GM23338 (cell line): ENCODE measurements at regions not wholly inside any gene's neighbourhood (a gene's known extent, or its start where the extent isn't known, plus 50 kb on each side); places are given as distances from the start of the nearest gene placed in this dataset.

ENCODE experiments used
- ATAC-seq: fragments of 200-7000 bp; cut with Tn5 transposase; 3 replicates; pipeline ENCODE4 v1.9.1; 2020
- DNase-seq: peaks from one replicate; pipeline ENCODE4 v3.0.0-alpha.2; 2015; ENCODE audit warnings: low spot score
- H2AFZ ChIP-seq: fragments of 200-600 bp; sonication (generic); 2 replicates; pipeline ENCODE4 v1.8.0; 2016; ENCODE audit warnings: antibody characterized with exemption, mild to moderate bottlenecking, moderate library complexity
- H3F3A ChIP-seq: fragments of 200-600 bp; sonication (generic); replicated peaks from 2 replicates; pipeline ENCODE4 v1.8.0; 2017; ENCODE audit warnings: antibody characterized with exemption, mixed run types, low read depth
- H3K27ac ChIP-seq: fragments of 200-600 bp; sonication (generic); 2 replicates; pipeline ENCODE4 v1.6.1; 2016; ENCODE audit warnings: low read depth
- H3K27me3 ChIP-seq: fragments of 200-600 bp; sonication (generic); 2 replicates; pipeline ENCODE4 v1.8.0; 2016; ENCODE audit warnings: mild to moderate bottlenecking, mixed run types, moderate library complexity; ENCODE audit not compliant: insufficient read depth
- H3K36me3 ChIP-seq: fragments of 200-600 bp; sonication (generic); 2 replicates; pipeline ENCODE4 v1.8.0; 2016; ENCODE audit warnings: mild to moderate bottlenecking; ENCODE audit not compliant: insufficient read depth
- H3K4me1 ChIP-seq: fragments of 200-600 bp; sonication (generic); 2 replicates; pipeline ENCODE4 v1.8.0; 2016; ENCODE audit warnings: mild to moderate bottlenecking, moderate library complexity; ENCODE audit not compliant: insufficient read depth
- H3K4me2 ChIP-seq: fragments of 200-600 bp; sonication (generic); 2 replicates; pipeline ENCODE4 v1.7.1; 2017; ENCODE audit warnings: mixed run types
- H3K4me3 ChIP-seq: fragments of 200-600 bp; sonication (generic); 2 replicates; pipeline ENCODE4 v1.6.1; 2016; ENCODE audit warnings: mixed run types
- H3K79me2 ChIP-seq: fragments of 200-600 bp; sonication (generic); replicated peaks from 2 replicates; pipeline ENCODE4 v1.8.0; 2017; ENCODE audit warnings: mild to moderate bottlenecking; ENCODE audit not compliant: insufficient read depth
- H3K9me2 ChIP-seq: fragments of 200-600 bp; sonication (generic); 2 replicates; pipeline ENCODE4 v1.8.0; 2017; ENCODE audit not compliant: insufficient read depth
- H4K20me1 ChIP-seq: fragments of 200-600 bp; sonication (generic); replicated peaks from 2 replicates; pipeline ENCODE4 v1.8.0; 2017; ENCODE audit warnings: mild to moderate bottlenecking; ENCODE audit not compliant: insufficient read depth
- H3K27ac Mint-ChIP-seq: 2 replicates; pipeline ENCODE4 v1.8.0; 2020; ENCODE audit warnings: inconsistent platforms, mild to moderate bottlenecking, moderate library complexity, mixed read lengths
- H3K27me3 Mint-ChIP-seq: 3 replicates; pipeline ENCODE4 v1.8.0; 2022; ENCODE audit warnings: low read depth, mild to moderate bottlenecking, moderate library complexity, mixed read lengths, inconsistent platforms; ENCODE audit not compliant: insufficient read depth, poor library complexity
- H3K36me3 Mint-ChIP-seq: 3 replicates; pipeline ENCODE4 v1.8.0; 2021; ENCODE audit warnings: low read depth, mild to moderate bottlenecking, inconsistent platforms, moderate library complexity, mixed read lengths
- H3K4me1 Mint-ChIP-seq: 3 replicates; pipeline ENCODE4 v1.8.0; 2020; ENCODE audit warnings: mild to moderate bottlenecking, inconsistent platforms, mixed read lengths
- H3K4me3 Mint-ChIP-seq: 3 replicates; pipeline ENCODE4 v1.8.0; 2021; ENCODE audit warnings: moderate library complexity, mild to moderate bottlenecking, inconsistent platforms, mixed read lengths
- H3K9me3 Mint-ChIP-seq: 3 replicates; pipeline ENCODE4 v1.8.0; 2020; ENCODE audit warnings: moderate library complexity, mild to moderate bottlenecking, inconsistent platforms, mixed read lengths
- CREB1 ChIP-seq: fragments of 250-450 bp; sonication (Bioruptor Pico); IDR thresholded peaks from 2 replicates; pipeline ENCODE4 v1.5.0; 2020; ENCODE audit warnings: low read depth, mild to moderate bottlenecking, moderate library complexity
- CTCF ChIP-seq, 2 experiments: fragments of 200-600 bp in 1 of 2; sonication (generic) in 1 of 2; conservative IDR thresholded peaks; 2 replicates each; pipeline versions ENCODE4 v1.5.1 to v1.6.1; 2016 to 2017; ENCODE audit warnings: antibody characterized with exemption in 2 of 2, low read depth in 2 of 2, mild to moderate bottlenecking in 2 of 2, moderate library complexity in 1 of 2
- ETS1 ChIP-seq: IDR thresholded peaks from 2 replicates; pipeline ENCODE4 v1.6.1; 2016; ENCODE audit warnings: antibody characterized with exemption
- EZH2 ChIP-seq: fragments of 200-600 bp; sonication (generic); IDR thresholded peaks from one replicate; pipeline ENCODE4 v1.8.0; 2017; ENCODE audit warnings: antibody characterized with exemption, mild to moderate bottlenecking, low read depth; ENCODE audit not compliant: unreplicated experiment
- EZH2phosphoT487 ChIP-seq: fragments of 200-600 bp; sonication (generic); IDR thresholded peaks from one replicate; pipeline ENCODE4 v1.8.1; 2018; ENCODE audit warnings: antibody characterized with exemption; ENCODE audit not compliant: unreplicated experiment
- JUNB ChIP-seq: IDR thresholded peaks from one replicate; pipeline ENCODE4 v1.6.1; 2016; ENCODE audit warnings: antibody characterized with exemption; ENCODE audit not compliant: unreplicated experiment
- POLR2AphosphoS5 ChIP-seq: IDR thresholded peaks from 2 replicates; pipeline ENCODE4 v1.6.1; 2016; ENCODE audit warnings: antibody characterized with exemption, low read depth
- STAT1 ChIP-seq: IDR thresholded peaks from one replicate; pipeline ENCODE4 v1.6.1; 2016; ENCODE audit warnings: antibody characterized with exemption; ENCODE audit not compliant: unreplicated experiment
- ZNF114 ChIP-seq: fragments of 250-450 bp; sonication (Bioruptor Pico); IDR thresholded peaks from 2 replicates; pipeline ENCODE4 v1.5.0; 2020; ENCODE audit warnings: mild to moderate bottlenecking, moderate library complexity
- TF ChIP-seq, protein P1 (sequence below): IDR thresholded peaks from one replicate; pipeline ENCODE4 v1.6.1; 2018; ENCODE audit warnings: antibody characterized with exemption; ENCODE audit not compliant: unreplicated experiment

GRCh38 chr3:26840272-26840870 lies 217.8 kb downstream of the LRRC3B start:
- H3K36me3 Mint-ChIP-seq: no peaks in the 10 kb centered on the region
- DNase-seq (peak; percentile 17), ATAC-seq (no peak; the same call in 2 of the 3 replicates)
- no peak overlapping the region for H3K4me3 Mint-ChIP-seq
- peaks cover 2% of the 10 kb centered on the region for H3K27me3 Mint-ChIP-seq
- H3K27ac ChIP-seq: no peak overlapping the region; the same call in 1 of the 2 replicates
- no peaks in the 10 kb centered on the region for H3K79me2 ChIP-seq
- 0 out of 2 replicates have a peak overlapping the region, but pooled peaks have one; percentile 18 for H2AFZ ChIP-seq
- no peaks in the 10 kb centered on the region for H4K20me1 ChIP-seq
- no peak overlapping the region for H3K4me3 ChIP-seq
- H3K9me2 ChIP-seq: no peaks in the 10 kb centered on the region; the same call in 1 of the 2 replicates
- no peaks in the 10 kb centered on the region for H3K9me3 Mint-ChIP-seq
- no peak overlapping the region; the same call in 1 of the 2 replicates for H3K4me2 ChIP-seq
- H3F3A ChIP-seq: no peaks in the 10 kb centered on the region
- peak overlapping the region; percentile 73 for H3K27ac Mint-ChIP-seq
- no peaks in the 10 kb centered on the region for H3K27me3 ChIP-seq
- H3K36me3 ChIP-seq: no peaks in the 10 kb centered on the region
- H3K4me1 Mint-ChIP-seq: peaks cover 15% of the 10 kb centered on the region
- TF ChIP-seq STAT1: no peak
- TF ChIP-seq EZH2phosphoT487: no peak
- no peak for TF ChIP-seq EZH2
- no peak for TF ChIP-seq ZNF114
- no peak for TF ChIP-seq CREB1 (CRISPR knock-in tag)
- TF ChIP-seq JUNB: no peak
- no peaks in the 10 kb centered on the region for H3K4me1 ChIP-seq

DNA sequence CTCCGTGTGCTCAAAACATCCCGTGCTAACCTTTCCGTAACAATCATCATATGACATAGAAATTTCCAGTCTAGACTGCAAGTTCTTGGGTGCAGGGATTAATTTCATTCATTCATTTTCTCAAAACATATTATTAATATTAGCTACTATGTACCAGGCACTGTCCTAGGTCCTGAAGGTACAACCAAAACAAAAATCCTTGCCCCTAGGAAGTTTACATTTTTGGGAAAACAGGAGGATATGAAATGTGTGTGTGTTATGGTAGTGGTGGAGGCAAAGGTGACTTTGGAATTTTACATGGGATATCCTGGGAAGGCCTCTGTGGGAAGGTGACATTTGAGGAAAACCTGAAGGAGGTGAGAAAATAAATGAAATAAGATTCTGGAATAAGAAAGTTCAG lies 222.6 kb downstream of the LRRC3B start:
- no peaks in the 10 kb centered on the region for H3K36me3 Mint-ChIP-seq
- H3K4me1 Mint-ChIP-seq: peaks cover 4% of the 10 kb centered on the region
- Histone ChIP-seq H3K4me1 (no peaks in the 10 kb centered on the region), H3K4me3 (no peak overlapping the region), H3F3A (no peaks in the 10 kb centered on the region), H3K36me3 (no peaks in the 10 kb centered on the region), H3K4me2 (no peak overlapping the region), H3K27me3 (no peaks in the 10 kb centered on the region), H2AFZ (no peak overlapping the region), H3K27ac (no peak overlapping the region), H3K9me2 (no peaks in the 10 kb centered on the region; the same call in 1 of the 2 replicates), H4K20me1 (no peaks in the 10 kb centered on the region), H3K79me2 (no peaks in the 10 kb centered on the region)
- ATAC-seq (no peak), DNase-seq (no peak)
- no peak overlapping the region for H3K4me3 Mint-ChIP-seq
- peaks cover 2% of the 10 kb centered on the region for H3K27me3 Mint-ChIP-seq
- TF ChIP-seq JUNB (no peak), CTCF (conservative IDR thresholded peaks at IDR 0.05; ENCODE audit: low read depth in 2 of 2) (no peak), POLR2AphosphoS5 (no peak), ETS1 (no peak)
- TF ChIP-seq, protein P1, sequence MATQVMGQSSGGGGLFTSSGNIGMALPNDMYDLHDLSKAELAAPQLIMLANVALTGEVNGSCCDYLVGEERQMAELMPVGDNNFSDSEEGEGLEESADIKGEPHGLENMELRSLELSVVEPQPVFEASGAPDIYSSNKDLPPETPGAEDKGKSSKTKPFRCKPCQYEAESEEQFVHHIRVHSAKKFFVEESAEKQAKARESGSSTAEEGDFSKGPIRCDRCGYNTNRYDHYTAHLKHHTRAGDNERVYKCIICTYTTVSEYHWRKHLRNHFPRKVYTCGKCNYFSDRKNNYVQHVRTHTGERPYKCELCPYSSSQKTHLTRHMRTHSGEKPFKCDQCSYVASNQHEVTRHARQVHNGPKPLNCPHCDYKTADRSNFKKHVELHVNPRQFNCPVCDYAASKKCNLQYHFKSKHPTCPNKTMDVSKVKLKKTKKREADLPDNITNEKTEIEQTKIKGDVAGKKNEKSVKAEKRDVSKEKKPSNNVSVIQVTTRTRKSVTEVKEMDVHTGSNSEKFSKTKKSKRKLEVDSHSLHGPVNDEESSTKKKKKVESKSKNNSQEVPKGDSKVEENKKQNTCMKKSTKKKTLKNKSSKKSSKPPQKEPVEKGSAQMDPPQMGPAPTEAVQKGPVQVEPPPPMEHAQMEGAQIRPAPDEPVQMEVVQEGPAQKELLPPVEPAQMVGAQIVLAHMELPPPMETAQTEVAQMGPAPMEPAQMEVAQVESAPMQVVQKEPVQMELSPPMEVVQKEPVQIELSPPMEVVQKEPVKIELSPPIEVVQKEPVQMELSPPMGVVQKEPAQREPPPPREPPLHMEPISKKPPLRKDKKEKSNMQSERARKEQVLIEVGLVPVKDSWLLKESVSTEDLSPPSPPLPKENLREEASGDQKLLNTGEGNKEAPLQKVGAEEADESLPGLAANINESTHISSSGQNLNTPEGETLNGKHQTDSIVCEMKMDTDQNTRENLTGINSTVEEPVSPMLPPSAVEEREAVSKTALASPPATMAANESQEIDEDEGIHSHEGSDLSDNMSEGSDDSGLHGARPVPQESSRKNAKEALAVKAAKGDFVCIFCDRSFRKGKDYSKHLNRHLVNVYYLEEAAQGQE: peak; percentile 25
- no peaks in the 10 kb centered on the region for H3K9me3 Mint-ChIP-seq
- H3K27ac Mint-ChIP-seq: no peak overlapping the region
